Activated CD8-positive, alpha-beta memory T cell treated with anti-CD3 and anti-CD28 coated beads, Interleukin-2, amount 50 U/mL, for 24 hours (primary cell): ENCODE measurements at regions not wholly inside any gene's neighbourhood (a gene's known extent, or its start where the extent isn't known, plus 50 kb on each side); places are given as distances from the start of the nearest gene placed in this dataset.

Experiments
- DNase-seq: peaks from one replicate; pipeline ENCODE4 v3.0.0-alpha.2; 2020; ENCODE audit errors: extremely low read depth

DNA sequence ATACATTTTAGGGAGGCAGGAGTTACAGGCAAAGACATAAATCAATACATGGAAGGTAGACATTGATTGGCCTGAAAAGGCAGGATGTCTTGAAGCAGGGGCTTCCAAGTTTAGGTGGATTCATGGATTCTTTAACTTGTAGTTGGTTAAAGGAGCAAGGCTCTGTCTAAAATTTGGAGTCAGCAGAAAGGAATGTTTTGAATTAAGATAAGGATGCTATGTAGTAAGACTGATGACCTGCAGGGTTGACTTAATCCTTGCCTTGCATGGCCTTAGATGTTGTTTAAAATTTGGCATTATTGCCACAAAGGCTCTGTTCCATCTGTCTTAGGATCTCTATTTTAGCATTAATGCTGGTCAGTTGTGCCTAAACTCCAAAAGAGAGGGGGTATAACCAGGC lies 171.3 kb downstream of the C5orf15 start:
- DNase-seq = no peak

DNA sequence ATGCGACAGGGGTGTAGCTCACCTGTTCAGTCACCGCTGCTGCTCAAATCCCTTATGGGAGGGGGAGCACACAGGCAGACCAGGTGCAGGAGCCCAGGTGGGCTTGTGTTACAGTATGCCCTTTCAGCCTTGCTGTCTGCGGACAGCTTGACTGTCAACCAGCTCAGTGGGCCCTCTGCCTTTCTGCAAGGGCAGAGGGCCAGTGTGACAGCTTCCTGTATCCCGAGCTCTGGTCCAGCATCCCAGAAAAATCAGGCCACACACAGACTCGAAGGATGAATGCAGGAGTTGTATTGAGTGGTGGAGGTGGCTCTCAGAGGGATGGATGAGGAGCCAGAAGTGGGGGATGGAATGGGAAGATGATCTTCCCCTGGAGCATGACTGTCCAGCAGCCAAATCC lies 172.2 kb downstream of the C5orf15 start:
- no peak for DNase-seq

DNA sequence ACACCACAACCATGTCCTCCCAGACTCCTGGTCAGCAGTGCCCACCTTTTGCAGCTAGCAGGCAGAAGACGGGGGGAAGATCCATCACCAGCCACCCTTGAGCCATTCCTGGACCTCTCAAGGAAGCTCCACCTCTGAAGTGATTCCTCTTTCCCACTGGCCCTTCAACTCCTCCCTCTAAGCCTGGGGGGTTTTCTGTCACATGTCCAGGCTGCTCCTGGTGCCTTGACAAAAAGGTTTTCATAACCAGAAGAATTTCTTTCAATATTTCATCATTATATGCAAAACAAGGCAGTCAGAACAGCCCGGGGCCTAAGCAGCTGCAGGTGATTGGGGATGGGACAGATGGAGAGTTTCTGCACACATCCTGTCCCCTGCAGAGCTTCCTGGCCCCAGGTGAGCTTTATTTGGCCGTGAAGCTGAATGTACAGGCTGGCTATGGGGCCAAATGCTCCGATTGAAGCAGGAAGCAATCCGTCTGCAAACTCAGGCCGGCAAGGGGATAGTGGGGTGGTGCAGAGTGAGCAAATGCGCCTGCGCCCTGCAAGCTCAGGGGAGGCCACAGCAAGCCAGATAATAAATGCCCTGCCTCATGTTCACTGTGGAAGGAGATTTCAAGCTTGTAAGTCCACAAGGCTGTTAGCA lies 173.5 kb downstream of the C5orf15 start:
- DNase-seq = no peak

DNA sequence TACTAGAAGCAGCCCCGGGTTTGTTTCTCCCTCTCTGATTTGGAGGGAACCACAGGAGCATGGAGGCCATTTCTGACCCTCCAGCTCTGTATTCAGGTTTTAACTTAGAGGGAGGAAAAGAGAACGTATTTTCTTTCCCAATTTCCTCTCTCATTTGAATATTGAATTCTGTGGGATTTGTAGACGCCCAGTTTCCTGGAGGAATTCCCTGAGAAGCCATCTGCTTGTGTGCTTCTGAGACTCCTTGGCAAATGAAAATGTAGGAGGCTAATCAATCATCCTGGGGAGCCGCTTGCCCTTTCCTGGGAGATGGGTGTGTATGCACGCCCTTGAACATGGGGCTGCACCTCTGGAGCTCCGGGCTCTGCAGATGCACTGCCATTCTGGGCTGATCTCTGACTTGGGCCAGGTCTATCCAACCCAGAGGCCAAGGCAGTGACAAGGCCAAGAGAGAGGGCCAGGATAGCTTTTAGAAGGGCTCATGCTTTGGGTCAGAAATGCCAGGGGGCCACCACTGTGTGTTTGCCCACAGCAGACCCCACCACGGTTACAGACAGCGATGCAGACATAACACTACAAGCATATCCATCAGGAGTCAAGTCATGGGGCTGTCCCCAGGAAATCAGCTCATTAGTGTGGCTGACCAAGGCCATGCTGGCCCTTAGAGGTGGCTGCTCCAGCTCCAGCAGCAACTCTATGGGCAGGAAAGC lies 174.5 kb downstream of the C5orf15 start:
- DNase-seq = no peak

DNA sequence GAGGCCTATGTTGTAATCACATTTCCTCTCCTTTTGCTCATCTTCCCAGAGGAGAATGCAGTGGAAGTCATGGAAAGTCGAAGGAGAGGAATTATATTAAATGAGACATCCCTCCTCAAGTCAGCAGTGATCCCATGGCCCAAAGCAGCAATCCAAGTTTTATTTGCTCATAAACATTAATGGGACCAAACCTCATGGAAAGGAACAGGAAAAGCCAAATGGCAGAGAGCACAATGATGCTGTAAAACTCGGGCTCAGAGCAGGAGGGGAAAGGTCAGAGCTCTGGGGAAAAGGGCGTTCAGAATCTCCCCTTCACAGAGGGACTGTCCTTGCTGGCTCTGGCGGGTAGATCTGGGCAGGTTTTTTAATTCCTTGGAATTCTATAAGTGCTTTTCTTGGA lies 175.8 kb downstream of the C5orf15 start:
- DNase-seq = no peak

DNA sequence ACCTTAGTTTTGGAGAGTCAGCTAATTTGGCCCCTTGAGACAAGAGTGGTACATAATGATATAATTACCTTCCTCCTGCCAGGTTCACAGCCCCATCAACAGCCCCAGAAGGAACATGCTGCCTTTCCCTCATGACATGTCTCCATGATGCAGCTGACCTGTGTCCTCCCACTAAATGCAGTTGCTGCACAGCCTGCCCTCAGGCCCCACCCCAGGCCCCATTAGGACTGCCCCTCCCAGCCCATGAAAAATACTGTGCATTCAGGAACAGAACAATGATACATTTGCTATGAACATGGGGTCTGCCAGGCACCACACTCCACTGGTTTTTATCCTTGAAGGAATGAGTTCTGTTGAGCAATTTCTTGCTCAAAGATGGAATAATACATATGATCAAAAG lies 176.4 kb downstream of the C5orf15 start:
- DNase-seq = no peak

DNA sequence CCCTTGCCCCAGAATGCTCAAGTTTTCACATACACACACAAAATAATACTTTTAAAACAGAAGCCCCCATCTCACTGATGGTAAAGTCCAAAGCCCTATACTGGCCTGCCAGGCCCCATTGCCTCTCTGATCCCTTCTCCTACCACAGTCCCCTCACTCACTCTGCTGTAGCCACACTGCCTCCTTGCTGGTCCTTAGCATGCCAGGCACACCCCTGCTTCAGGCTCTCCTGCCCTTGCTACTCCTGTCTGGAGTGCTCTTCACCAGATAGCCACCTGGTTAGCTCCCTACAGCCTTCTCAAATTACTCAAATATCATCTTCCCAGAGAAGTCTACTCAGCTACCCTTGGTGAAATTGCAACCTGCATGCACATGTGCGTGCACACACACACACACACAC lies 177.5 kb downstream of the C5orf15 start:
- no peak for DNase-seq

DNA sequence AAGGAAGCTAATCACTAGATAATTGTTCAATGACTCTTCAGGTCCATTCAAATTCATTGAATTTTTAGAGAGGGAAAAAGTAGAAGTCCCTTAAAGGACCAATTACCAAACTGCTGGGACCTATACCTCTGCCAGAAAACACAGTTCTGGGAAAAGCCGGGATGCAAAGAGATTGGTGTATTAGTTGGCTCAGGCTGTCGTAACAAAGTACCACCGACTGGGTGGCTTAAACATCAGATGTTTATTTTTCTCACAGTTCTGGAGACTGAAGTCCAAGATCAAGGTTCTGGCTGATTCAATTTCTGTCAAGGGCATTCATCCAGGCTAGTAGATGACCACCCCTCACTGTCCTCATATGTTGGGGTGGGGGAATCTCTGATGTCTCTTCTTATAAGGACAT lies 177.1 kb upstream of the FSTL4 start:
- DNase-seq = no peak

DNA sequence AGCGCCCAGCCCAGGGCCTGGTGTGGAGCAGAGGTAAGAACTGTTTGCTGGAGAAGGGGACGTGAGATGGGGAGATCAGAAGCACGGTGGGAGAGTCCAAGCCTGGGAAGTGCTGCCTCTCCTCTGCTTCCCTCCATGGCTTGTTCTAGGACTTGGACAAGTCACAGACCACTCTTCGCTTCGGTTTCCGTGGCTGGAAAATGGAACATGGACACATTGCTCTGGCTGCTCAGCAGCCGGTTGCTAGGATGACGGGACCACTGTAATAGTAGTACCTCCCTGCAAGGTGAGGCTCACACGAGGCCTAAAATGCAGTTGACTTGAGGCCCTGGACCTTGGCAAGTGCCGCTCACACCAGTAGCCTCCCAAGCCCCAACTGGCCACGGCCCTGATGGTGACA lies 175.8 kb upstream of the FSTL4 start:
- DNase-seq = no peak

DNA sequence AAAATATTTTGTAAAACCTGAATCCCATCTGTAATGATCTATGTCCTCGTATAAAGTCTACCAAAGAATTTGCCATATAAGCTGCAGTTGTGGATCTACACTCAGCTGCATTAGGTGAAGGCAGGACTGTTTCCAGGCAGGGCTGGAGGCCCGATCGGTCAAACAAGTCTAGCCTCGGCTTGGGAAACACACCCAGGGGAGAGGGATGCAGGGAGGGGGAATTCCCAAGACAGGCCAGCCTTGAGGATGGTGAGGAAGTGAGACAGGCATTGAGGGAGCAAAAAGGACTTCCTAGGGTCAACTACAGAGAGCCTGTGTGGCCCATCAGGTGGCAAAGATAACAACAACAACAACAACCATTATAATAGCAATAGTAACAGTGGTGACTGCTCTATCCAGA lies 174.1 kb upstream of the FSTL4 start:
- no peak for DNase-seq

DNA sequence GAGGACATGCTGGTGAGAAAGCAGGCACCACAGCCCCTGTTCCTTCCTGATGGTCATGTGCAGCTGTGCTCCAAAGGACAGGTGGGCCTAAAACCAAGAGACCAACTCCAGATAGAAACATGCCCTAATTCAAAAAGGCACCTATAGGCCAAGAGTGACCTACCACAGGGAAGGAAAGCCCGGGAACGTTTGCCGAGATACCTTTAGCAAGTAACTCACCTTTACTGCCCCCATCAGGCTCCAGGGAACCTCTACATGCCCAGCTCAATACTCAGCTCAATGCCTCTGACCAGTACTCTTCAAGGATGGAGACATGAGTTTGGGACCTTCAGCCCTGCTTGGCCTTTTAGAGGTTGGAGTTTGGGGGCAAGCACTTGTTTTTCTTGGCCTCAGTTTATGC lies 172.8 kb upstream of the FSTL4 start:
- no peak for DNase-seq

DNA sequence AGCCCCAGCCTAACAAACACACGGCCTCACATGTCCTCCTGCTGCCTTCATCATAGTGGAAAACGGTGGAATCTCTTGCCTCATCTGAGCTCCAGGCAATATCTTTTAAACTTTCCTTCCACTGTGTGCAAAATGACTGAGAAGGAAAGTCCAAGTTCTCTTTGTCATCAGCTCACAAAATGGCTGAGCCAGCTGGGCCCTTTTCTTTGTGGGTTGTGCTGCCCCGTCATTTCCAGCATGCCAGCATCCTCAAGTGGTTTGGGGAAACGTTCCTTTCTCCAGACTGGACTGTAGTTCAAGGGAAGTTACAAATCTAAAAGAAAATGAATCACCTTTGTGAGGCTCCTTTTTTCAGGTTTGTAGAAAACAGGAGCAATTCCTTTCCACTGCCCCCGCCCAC lies 171.1 kb upstream of the FSTL4 start:
- DNase-seq = no peak

DNA sequence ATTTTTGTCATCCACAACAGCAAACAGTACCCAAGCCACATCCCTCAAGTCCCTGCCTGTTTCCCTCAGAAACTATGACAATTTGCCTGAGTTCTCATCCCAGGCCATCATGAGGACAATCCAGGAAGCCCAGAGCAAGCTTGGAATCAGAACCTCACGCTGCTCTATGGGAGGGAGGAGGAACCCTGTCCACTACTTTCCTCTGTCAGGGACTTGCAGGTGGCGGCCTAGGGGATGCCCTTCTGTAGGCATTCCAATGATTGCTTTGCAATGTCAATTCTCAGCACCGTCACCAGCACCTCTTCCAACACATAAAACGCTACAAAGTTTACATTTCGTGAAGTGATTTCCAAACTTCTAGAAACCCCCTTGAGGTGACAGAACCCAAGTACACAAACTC lies 170.4 kb upstream of the FSTL4 start:
- no peak for DNase-seq

DNA sequence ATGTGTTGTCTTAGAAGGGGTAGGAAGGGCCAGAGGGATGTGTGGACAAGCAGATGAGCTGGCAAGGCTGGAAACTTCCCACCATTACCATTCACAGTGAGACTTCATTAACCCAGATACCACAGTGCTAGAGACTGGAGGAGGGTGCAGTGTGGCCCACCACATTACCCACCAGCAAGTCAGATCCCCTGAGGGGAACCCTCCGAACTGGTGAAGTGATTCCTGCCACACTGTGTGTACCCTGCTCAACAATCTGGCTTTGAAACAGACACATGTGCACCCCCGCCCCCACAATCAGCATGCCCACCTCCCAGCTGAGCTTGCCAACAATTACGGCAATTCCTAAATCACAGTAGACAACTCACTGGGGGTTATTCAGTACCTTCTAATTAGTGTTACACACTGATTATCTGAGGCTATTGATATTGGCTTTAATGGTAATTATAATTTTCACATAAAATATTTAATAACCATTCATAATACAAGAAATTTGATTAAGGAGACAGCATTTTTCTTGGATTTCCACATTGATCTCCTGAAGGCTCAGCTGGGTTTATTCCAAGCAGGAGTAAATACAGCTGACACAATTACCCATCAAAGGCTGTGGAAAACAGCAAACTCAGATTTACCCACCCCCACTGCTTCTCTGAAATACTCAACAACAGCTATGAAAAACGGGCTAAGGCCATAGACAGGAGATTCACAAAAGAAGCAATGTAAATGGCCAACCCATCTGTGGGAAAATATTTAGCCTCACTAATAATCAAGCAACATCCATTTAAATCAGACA lies 169.3 kb upstream of the FSTL4 start:
- DNase-seq = no peak

DNA sequence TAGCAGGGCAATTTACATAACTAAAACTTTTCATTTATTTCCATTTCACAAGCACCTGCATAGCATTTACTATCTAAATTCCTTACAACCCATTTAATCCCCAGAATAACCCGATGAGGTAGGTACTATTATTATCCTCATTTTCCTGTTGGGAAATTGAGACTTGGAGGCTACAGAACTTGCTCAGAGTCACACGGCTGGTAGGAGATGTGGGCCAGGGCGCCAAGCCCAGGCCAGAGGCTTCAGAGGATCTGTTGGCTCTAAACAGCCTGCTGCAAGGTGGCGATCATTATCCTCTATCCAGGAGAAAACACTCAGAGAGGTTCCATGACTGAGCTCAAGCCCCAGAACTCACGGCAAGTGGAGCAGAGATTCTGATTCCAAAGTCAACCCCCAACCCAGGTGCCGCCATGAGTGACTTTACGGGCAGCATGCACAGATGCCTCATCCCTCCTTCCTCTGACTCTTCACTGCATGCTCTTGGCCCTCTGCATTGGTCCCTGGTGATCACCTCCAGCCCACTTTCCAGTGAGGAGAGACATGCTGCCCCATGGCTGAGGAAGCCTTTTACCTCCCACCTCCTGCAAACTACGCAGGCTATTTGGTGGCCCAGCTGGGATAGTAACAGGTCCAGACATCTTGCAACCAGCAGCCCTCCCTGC lies 168.4 kb upstream of the FSTL4 start:
- DNase-seq = no peak

DNA sequence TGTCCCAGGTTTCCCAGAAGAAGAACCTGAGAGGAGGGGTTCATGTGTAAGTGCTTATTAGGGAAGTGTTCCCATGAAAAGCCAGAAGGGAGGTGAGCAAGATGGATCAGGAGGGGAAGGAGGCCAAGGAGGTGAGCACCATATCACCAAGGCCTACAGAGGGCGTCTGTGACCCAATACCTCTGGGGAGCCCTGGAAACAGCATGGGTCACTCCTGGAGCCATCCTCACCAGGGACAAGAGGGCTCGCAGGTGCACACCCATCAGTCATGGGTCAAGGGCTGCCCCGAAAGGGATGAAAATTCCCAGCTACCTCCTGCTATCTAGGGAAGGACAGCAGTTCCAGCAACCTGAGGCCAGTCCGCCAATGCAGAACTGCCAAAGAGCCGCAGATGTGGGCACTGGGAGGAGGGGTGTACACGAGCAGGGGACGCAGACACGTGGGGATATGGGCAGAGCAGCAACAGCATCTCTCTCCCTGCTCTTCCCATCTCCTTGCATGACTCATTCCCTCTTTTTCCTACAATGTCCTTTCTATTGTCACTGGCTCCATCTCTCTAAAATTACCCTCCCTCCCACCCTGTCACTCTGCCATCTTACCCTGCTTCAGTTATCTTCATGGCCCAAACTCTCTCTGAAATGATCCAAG lies 167.6 kb upstream of the FSTL4 start:
- DNase-seq = no peak

DNA sequence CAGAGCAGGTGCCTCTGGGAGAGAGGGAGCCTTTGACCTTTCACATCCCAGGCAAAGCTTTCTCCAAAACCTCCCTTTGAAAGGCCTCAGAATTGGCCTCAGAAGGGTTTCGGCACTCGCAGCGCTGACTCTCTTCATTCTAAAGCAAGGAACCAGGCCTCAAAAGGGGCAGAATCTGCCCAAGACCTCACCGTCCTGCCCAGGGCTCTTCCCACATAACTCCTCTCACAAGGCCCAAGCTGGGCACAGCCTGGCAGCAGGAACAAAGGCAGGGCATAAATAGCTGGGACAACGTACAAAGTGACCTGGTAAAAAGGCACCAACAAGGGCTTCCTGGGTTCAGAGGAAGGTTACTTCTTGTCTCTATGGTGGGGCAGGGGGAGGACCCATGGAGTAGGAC lies 166.3 kb upstream of the FSTL4 start:
- DNase-seq = no peak

DNA sequence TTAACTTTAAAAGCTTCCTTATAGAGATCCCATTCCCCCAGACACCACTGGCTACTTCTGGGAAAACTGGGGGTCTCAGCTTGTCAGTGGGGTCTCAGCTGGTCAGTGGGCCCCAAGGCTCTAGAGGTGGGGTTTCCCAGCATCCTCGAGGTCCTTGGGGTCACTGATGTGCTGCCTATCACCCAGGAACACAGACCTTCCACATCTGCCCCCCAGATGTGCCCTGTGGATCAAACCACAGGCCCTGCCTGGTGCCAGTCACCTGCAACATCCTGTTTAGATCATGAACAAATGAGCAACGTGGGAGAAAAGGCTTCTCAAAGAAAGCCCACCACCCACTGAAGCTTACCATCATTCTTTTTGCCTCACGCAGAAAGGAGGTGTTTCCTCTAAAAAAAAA lies 165.6 kb upstream of the FSTL4 start:
- DNase-seq = no peak

DNA sequence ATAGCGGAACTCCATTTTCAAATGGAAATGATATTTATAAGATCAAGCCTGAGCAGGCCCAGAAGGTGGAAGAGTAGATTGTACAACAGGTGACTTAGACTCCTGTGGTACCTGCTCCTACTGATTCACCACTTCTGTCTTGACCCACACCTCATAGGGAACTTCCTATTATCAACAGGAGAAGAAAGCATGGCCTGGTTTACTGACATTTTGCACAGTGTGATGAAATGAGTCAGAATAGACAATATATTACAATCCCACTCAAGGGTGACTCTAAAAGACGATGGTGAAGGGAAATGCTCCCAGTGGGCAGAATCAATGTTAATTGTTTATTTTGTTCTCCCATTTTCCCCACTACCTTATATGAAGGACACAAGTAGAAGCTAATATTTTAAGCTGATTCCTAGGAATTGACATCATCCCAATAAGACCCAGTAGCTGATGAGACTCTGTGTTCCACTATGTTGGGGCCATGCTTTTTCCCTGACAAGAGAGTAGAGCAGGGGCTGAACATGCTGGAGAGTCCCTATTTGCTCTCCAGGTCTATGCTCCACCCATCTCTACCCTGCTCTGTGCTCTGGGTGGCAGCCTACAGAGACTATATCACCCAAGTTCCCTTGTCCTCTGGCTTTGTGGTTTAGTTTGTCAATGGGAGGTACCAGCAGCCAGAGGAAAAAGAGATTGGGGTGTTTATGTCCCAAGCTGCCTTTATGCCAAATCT lies 163.4 kb upstream of the FSTL4 start:
- DNase-seq = no peak

DNA sequence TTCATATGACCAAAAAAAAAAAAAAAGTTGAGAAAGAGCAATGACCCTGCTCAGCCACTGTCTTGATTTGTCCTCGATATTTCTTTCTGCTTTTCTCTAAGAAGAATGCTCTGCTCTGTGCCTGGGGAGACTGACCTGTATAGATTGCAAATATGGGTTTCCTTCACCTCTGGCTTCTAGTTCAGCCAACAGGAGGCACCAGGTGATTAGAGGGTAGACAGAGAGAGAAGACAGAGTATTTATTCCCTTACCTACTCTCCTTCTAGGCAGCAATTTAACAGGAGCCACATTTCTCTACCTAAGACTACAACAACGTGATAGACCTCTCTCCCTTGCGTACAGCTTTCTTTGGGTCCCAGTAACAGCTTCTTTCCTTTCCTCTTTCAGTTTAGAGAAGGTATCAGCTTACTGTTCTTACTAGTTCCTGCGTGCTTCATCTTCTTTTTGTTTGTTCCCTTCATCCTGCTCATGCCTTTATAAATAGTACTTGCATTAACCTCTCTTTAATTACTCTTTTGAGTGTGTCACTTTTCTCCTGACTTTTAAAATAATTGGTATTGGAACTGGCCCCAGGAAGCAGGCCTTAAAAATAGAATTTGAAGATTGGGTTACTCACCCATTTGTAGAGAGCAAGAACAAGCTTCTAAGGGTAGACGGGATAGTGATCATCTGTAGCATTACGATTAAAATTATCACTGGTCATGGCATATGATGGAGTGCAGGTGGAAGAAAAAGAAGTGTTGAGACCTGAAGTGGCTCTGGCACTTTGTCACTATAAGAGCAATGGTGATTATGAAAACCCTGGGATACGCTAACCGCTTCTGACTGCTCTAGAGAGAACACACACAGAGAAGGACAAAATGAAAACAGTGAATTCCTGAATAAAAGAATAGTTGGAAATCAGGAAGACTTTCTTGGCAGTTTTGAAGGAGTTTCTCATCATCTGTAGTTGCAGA lies 161.2 kb upstream of the FSTL4 start:
- DNase-seq = no peak
